AG04450 (cell line): ENCODE measurements at regions not wholly inside any gene's neighbourhood (a gene's known extent, or its start where the extent isn't known, plus 50 kb on each side); places are given as distances from the start of the nearest gene placed in this dataset.

ENCODE experiments used
- CTCF ChIA-PET: fragments of 300-600, 350-600 bp; formaldehyde crosslinking; extraction: SDS; loops from one replicate; lab custom pipeline; 2022; ENCODE audit warnings: antibody characterized with exemption, inconsistent platforms; lab: Charles Lee
- POLR2A ChIA-PET: fragments of 350-600 bp; formaldehyde crosslinking; extraction: SDS; loops from one replicate; lab custom pipeline; 2021; ENCODE audit warnings: antibody characterized with exemption, inconsistent platforms; lab: Yijun Ruan, JAX
- DNase-seq: peaks from one replicate; pipeline ENCODE4 v3.0.0-alpha.2; 2011; ENCODE audit warnings: low read depth, low spot score
- H3K27ac ChIP-seq: one replicate; pipeline ENCODE4 v1.5.1; 2012; ENCODE audit warnings: low read depth, low read length, control low read depth
- H3K27me3 ChIP-seq: one replicate; pipeline ENCODE4 v1.6.0; 2012; ENCODE audit warnings: low read length; ENCODE audit not compliant: control insufficient read depth, insufficient read depth
- H3K4me3 ChIP-seq: 2 replicates; pipeline ENCODE4 v1.5.1; 2011; ENCODE audit warnings: mild to moderate bottlenecking, low read depth, low read length, control low read depth
- H3K9me3 ChIP-seq: 2 replicates; pipeline ENCODE4 v1.5.1; 2012; ENCODE audit warnings: low read length; ENCODE audit not compliant: control insufficient read depth, insufficient read depth
- CTCF ChIP-seq: IDR thresholded peaks from 2 replicates; pipeline ENCODE4 v1.5.1; 2011; ENCODE audit warnings: low read depth, low read length, control low read depth, inconsistent platforms

- ChIA-PET POLR2A (no interaction called here), CTCF (no interaction called here)
- no peak for DNase-seq
- H3K9me3 ChIP-seq = peaks cover 10% of the 10 kb centered on the region
- no peak overlapping the region for H3K27ac ChIP-seq
- H3K27me3 ChIP-seq = peaks cover 6% of the 10 kb centered on the region
- no peak for TF ChIP-seq CTCF
- no peak overlapping the region for H3K4me3 ChIP-seq
These were observed 128.0 kb downstream of the ASB1 start for GRCh38 chr2:238554468-238555315.

GRCh38 chr2:238555786-238556542 lies 129.2 kb downstream of the ASB1 start:
- CTCF ChIA-PET = no interaction called here
- H3K27me3 ChIP-seq = peaks cover 9% of the 10 kb centered on the region
- H3K27ac ChIP-seq = no peak overlapping the region
- no peak overlapping the region for H3K4me3 ChIP-seq
- DNase-seq = no peak
- peaks cover 10% of the 10 kb centered on the region; the same call in 1 of the 2 replicates for H3K9me3 ChIP-seq
- POLR2A ChIA-PET = no interaction called here
- no peak for TF ChIP-seq CTCF

- Histone ChIP-seq H3K27ac (no peak overlapping the region), H3K27me3 (peaks cover 10% of the 10 kb centered on the region), H3K9me3 (peaks cover 10% of the 10 kb centered on the region; the same call in 1 of the 2 replicates), H3K4me3 (no peak overlapping the region)
- DNase-seq = no peak
- POLR2A ChIA-PET = no interaction called here
- CTCF ChIA-PET = no interaction called here
- no peak for TF ChIP-seq CTCF
These were observed 130.7 kb downstream of the ASB1 start for GRCh38 chr2:238557431-238557830.

DNA sequence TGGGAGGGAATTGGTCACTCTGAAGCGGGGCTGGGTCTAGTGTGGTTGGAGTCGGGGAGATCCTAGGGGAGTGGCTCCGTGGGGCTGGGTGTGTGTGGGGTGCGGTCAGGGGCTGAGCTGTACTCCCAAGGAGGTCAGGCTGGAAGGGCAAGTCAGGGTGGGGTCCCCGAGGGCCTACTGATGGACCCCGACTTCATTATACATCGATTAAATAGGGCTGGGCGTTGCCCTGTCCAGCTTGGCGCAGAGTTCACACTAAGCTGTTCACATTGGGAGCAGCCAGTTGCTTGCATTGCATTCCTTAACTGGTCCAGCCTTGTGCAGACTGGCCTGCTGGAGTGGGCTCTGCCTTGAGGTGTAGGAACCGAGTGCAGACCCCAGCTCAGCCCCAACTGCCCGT lies 131.2 kb downstream of the ASB1 start:
- H3K27ac ChIP-seq = no peak overlapping the region
- peaks cover 10% of the 10 kb centered on the region; the same call in 1 of the 2 replicates for H3K9me3 ChIP-seq
- H3K27me3 ChIP-seq = peaks cover 10% of the 10 kb centered on the region
- CTCF ChIA-PET = no interaction called here
- POLR2A ChIA-PET = no interaction called here
- no peak for TF ChIP-seq CTCF
- no peak for DNase-seq
- H3K4me3 ChIP-seq = no peak overlapping the region

GRCh38 chr2:238558456-238559099 lies 131.9 kb downstream of the ASB1 start:
- ChIA-PET CTCF (no interaction called here), POLR2A (no interaction called here)
- Histone ChIP-seq H3K9me3 (peaks cover 10% of the 10 kb centered on the region; the same call in 1 of the 2 replicates), H3K4me3 (no peak overlapping the region), H3K27me3 (peaks cover 15% of the 10 kb centered on the region), H3K27ac (no peak overlapping the region)
- no peak for DNase-seq
- TF ChIP-seq CTCF = no peak
